ENCODE measurements at regions not wholly inside any gene's neighbourhood (a gene's known extent, or its start where the extent isn't known, plus 50 kb on each side); places are given as distances from the start of the nearest gene placed in this dataset.
"Not testable (repeated sequence)": the region's sequence is repeated elsewhere in the genome, so short reads cannot be mapped to it uniquely, and the experiment has no call there.

DNA sequence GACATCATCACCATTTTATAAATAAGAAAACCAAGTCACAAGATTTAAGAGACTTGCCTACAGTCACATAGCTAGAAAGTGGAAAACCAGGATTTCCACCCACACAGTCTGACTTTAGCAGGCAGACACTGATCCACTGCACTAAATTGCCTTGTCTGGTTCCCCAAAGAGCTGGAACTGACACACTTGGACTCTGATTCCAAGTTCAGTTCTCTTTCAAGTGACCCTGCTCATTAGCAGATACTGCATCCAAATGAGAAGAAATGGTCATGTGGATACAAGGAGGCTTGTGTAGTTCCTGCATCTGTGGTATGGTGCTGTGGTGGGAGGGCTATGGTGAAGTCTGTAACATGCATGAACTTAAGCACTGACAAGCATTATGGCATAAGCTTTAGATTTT is 180.1 kb upstream of the MKLN1 start:
- DNase-seq, result no peak

DNA sequence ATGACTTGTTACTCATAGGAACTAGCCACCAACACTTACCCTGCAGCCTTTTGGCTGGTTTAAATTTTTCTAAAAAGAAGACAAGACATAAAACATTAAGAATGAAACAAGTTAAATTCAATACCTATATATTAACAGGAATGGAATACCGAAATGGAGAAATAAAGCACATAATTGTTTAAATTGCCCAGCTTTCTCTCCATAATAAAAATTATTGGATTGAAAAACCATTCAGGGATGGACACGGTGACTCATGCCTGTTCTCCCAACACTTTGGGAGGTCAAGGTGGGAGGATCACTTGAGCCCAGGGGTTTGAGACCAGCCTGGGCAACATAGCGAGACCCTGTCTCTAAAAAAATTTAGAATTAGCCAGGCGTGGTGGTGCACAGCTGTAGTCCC is 179.4 kb upstream of the MKLN1 start:
- DNase-seq, result no peak

DNA sequence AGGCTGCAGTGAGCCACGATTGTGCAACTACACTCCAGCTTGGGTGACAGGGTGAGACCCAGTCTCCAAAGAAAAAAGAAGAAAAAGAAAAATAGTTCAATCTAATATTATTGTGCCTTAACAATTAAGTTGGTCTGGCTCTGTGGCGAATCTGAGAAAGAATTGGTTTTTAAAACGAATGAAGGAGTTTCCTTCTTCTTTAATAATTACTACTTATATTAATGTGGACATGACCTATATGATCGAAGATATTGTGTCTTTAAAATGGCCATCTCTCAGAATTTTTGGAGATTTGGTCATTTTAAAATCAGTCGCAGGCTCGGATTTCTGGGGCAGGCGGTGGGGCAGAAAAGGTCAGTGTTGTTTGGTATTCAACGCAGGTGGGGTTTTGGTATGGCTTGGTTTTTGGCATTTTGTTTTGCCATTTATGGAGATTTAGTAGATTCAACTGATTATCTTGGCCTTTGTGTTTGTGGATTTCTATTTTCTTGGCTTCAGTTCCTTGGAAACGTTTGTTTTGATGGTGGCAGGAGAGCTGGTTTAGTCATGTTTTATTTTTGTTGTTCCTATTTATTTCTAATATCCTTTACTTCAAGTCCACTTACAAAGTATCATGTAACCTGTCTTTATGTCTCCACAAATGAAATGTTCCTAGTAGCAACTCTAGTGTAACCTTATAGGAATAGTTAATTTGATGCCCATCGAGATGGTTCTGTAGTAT is 178.8 kb upstream of the MKLN1 start:
- DNase-seq, result no peak

DNA sequence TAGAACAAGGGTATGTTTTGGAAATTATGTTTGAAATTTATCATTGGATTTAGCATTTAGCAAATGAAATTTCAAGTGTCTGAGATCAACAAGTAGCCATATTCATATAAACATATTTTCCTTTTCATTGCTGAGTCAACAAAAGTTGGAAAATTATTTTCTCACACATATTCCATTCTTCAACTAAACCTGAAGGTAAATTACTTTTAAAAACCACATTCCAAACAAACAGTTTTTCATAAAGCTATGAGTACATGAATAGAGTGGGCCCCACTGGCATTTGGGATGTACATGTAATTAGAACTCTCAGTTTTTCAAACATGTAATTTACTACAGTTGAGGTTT is 178.3 kb upstream of the MKLN1 start:
- no peak for DNase-seq

DNA sequence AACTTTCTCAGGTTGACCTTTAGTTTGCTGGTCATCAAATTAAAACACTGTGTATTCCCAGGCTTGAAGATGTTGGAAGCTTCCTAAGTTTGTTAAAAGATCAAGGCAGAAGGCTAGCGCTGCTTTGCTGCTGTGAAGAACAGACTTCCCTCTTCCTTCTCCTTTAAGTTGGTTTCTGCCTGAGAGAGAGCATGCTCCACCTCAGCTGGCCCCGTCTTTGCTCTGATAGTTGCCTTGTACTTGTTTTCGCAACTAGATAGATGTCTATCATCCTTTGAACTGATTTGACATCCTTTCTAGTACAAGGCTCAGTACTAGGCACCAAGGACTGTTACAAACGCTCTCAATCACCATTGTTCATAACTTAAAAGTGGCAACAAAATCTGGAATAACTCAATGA is 177.8 kb upstream of the MKLN1 start:
- DNase-seq, result no peak

DNA sequence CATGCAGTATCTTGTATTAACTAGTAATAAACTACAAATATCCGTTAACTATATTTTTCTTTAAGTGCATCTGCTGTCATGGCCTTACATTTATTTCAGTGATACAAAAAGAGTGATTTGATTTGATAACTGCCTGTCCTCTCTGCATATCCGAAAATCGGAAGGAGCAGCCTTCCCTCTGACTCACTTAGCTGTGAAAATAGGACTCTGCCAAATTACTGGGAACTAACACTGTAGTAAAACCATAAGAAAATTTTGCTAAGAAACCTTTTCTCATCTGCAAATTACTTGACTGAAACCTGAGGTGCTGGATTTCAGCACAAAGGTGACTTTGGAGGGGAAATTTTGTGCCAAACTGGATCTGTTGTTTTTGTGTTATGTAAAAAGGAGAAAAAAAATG is 176.6 kb upstream of the MKLN1 start:
- DNase-seq, result no peak

DNA sequence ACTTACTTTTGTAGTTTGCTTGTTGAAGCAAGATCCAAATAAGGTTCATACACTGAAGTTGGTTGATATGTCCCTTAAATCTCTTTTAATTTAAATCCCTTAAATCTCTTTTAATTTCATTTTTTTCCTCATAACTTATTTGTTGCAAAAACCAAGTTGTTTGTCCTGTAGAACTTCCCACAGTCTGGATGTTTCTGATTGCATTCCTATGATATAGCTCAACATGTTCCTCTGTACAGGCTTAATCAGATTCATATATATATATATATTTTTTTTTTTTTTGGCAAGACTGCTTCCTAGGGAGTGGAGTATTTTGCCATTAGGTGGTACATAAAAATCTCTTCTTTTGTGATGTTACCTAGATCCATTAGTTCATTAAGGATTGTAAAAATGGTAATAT is 174.9 kb upstream of the MKLN1 start:
- DNase-seq, result no peak

DNA sequence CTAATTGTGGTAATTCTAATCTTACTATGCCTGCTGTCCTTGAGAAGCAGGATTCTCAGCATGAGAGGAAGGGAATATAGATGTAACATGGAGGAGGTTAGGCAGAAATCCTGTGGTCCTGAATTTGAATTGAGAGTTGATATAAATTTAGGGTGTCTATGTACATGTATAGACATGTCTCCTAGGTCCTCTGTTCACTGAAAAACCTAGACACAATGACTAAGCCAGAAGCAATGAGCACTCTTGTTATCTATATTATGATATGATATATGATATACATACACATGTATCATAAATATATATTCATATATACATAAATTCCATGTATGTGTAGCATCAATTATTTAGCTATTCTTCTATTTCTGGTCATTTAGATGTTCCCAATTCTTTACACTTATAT is 173.3 kb upstream of the MKLN1 start:
- DNase-seq, result no peak

DNA sequence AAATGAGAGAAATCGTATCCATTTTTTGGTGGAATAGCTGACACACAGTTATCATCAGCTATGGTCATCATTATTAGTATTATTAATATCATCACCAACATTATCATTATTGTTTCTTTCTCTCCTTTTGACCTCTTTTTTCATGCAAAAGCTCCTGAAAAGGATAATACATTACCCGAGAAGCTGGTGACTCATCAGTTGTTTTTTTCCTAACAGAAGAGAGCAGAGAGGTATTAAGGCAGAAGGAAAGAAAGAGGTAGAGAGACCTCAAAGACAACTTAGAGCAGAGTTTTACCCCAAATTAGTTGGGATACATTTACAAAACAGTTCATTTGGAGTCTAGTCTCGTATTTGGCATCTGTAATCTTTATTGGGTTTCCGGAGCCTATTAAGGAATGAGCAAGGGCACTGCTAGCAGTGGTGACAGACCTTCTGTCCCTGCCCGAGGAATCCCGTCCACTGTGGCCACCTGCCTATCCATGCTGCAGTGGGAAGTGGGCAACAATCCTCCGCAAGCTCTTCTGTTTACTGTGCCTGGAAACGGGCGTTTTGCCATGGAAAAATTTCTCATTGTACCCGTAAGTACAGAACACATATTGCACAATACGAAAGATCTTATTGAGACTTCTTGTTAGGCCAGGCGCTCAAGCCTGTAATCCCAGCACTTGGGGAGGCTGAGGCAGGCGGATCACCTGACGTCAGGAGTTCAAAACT is 170.0 kb upstream of the MKLN1 start:
- no peak for DNase-seq

DNA sequence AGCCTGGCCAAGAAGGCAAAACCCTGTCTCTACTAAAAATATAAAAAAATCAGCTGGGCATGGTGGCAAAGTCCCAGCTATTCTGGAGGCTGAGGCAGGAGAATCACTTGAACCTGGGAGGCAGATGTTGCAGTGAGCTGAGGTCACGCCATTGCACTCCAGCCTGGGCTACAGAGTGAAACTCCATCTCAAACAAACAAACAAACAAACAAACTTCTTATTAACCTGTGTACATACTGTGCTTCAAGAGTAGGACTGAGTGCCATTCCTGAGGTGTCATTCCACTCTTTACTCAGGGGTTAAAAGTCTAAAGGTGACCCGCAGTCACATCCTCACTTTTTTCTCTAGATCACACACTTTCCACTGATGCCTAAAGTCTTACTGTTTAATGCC is 169.4 kb upstream of the MKLN1 start:
- not testable (repeated sequence) for DNase-seq

DNA sequence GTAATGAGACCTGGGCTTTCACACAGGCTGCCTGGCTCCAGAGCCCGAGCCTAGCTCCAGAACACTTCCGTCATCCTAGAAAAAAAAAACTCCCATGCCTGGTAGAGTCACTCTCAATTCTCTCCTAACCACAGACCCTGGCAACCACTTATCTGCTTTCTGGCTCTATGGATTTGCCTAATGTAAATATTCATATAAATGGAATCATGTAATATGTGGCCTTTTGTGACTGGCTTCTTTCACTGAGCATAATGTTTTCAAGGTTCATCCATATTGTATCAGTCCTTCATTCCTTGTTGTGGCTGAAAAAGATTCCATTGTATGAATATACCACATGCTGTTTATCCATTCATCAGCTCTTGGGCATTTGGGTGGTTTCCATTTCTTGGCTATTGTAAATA is 167.7 kb upstream of the MKLN1 start:
- no peak for DNase-seq

DNA sequence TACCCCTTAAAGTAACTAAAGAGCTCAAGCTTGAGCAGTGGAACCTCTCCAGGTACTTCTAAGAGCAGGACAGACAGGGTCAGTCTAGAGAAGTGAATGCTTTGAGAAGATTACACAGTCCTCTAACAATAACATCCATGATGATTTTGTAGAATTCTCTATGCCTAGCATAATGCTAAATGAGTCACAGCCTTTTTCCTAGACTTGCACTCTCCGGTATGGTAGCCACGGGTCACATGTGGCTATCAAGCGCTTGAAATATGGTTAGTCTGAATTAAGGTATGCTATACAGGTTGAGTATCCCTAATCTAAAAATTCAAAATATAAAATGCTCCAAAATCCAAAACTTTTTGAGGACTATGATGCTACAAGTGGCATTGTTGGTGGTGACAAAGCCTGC is 166.6 kb upstream of the MKLN1 start:
- DNase-seq, result no peak

DNA sequence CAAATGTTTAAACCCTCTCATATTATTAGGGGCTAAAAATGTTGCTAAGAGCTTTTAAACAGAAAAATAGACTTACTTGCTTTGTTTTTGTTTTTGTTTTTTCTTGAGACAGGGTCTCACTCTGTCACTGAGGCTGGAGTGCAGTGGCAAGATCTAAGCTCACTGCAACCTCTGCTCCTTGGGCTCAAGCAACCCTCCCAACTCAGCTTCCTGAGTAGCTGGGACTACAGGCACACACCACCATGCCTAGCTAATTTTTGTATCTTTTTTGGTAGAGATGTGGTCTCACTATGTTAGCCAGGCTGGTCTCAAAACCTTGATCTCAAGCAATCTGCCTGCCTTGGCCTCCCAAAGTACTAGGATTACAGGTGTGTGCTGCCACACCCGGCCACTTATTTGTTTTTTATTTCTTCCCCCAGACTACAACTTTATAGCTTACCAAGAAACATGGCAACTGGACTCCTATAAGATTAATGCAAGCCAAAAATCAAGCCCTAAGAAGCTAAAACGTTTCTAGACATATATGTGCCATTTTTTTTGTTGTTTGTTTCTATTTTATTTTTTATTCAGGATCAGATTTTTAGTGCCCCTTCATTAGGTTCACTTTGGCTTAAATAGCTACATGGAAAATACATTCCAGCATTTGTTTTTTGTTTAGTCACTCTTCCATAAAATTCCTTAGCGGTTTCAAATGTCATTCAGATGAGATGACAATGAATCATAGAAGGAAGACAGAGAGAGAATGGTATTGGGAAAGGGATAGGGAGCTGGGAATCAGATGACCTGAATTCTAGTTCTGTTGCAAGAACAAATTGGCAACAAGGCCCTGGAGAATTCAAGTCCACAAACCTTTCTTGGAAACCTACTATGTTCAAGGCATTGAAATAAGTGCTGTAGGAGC is 163.4 kb upstream of the MKLN1 start:
- DNase-seq, result no peak

DNA sequence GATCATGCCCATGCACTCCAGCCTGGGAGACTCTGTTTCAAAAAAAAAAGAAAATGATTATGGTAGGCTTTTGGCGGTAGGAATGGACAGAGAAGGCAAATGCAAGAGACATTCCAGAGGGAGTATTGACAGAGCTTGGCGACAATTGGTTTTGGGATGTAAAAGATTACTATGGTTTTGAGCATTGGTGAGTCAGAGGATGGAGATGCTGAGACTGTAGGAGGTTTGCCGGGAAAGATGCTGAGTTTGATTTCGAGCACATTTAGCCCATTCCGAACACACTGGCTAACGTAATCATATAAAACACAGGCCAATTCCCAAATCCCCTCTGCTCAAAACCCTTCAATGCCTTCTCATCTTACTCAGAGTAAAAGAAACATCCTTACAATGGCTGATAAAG is 161.6 kb upstream of the MKLN1 start:
- no peak for DNase-seq

DNA sequence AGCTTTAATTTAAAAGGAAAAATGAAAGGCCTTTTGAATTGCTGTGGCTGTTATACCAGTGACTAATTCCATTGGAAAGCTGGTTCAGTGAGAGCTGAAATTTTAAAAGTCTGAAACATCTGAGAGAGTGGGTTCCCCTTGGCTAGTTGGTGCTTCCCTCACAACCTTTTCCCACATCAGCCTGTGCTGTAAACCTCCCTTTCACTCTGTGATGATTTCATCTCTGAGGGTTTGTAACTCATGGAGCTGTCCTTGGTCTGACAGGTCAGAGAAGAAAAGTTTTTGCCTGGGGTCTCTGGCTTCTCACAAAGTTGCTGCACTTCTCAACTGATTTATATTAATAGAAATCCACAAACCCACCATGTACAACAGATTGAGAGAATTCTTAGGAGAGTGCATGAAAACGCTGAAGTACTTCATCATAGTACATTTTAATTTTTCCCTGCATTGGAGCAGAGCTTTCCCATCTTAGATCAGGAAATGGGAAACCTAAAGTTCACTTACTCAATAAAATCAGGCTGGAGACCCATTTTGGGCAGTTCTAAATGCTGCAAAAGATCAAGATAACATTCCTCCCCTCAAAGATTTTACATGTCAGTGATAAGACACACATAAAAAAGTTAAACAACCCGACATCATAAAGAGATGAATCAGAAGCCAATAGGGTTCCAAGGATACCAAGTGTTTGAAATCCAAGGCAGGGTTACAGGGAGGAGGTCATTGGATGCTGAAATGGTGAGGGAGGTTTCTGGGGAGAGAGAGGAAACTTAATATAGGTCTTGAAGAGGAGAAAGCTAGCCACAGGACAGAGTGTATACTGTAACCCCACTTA is 157.0 kb upstream of the MKLN1 start:
- DNase-seq, result peak; percentile 8

DNA sequence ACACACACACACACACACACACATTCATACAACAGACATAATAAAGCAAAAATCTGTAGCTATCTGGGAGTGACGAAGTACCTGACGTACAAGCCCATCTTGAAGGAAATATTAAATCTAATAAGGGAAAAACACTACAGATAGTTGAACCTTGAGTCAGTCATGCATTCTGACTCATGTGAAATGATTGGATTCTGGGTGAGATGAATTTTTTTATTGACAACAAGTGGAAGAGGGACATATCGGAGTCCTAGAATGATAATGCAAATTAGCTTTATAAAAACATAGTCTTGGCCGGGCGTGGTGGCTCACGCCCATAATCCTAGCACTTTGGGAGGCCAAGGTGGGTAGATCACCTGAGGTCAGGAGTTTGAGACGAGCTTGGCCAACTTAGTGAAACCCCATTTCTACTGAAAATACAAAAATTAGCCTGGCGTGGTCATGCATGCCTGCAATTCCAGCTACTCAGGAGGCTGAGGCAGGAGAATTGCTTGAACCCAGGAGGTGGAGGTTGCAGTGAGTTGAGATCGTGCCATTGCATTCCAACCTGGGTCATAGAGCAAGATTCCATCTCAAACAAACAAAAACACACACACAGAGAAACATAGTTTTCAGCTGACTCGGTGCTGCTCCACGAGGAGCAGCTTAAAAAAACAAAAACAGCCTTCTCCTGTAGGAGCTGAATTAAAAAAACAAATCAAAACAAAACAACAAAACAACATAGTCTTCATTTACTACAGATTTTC is 154.4 kb upstream of the MKLN1 start:
- no peak for DNase-seq

DNA sequence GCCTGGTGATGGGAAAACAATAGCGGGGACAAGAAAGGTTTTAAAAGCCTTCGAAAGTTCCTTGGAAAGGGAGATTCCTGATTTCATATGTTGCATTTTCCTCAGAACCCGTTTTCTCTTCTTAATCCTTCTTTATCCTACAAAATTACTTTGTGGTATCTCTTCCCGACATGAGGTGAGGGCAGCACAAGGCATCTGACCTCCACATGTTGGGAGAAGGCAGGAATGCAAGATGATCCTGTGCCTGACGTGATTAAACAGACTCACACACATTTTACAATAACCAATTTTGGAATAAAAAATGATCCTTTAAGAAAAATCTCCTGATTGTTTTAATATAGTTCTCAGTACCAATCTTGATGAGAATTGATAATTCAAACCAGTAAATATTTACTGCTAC is 153.3 kb upstream of the MKLN1 start:
- DNase-seq, result no peak

DNA sequence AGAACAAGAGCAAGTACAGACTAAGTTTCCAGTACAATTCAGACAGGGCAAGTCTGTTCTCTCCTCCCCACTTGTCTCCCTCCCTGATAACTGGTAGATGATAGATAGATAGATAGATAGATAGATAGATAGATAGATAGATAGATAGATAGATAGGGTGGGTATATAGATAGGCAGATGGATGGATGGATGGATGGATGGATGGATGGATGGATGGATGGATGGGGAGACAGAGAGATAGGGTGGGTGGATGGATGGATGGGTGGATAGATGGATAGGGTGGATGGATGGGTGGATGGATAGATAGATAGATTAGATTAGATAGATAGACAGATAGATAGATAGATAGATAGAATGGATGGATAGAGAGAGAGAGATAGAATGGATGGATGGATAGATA is 152.8 kb upstream of the MKLN1 start:
- DNase-seq, result no peak

DNA sequence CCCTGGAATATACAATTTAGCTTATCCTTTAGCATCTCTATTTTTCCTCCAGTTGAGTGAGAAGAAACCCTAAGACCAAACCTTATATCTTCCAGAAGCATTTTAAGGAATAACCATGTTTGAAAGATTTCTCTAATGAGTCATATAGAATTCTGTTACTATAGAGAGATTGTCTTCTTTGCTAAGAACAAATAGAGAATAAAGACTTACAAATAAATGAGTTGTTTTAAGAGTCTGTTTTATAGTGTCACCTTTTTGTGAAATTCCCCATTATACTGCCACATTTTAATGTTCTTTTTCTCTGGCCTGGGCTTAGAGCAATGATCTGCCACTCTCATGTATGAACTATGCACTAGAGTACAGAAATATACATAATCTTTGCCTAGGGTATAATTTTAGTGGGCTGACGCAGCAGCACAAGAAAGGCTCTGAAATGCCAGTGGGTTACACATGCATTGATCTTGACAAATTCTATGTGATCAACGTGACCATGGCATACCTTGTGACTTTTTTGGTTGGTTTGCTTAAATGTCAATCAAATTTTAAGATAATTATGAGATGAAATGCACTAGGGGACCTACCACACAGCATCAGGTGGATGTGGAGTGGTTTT is 145.1 kb upstream of the MKLN1 start:
- DNase-seq, result no peak

DNA sequence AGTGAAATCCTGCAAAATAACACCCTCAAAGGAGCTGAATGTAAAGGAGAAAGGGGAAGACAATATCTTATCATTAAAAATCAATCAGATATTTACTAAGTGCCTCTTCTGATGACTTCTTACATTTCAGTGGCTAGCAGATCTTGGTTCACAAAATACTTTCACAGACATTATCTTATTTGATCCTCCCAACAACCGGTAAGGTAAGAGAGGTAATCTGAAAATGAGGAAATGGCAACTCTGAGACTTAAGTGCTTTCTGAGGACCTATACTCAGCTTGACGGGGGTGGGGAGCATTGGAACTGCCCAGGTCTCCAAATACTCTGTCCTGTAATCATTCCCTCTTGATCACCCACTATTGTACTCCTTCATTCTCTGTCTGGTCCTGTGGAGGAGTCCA is 144.6 kb upstream of the MKLN1 start:
- DNase-seq, result no peak

DNA sequence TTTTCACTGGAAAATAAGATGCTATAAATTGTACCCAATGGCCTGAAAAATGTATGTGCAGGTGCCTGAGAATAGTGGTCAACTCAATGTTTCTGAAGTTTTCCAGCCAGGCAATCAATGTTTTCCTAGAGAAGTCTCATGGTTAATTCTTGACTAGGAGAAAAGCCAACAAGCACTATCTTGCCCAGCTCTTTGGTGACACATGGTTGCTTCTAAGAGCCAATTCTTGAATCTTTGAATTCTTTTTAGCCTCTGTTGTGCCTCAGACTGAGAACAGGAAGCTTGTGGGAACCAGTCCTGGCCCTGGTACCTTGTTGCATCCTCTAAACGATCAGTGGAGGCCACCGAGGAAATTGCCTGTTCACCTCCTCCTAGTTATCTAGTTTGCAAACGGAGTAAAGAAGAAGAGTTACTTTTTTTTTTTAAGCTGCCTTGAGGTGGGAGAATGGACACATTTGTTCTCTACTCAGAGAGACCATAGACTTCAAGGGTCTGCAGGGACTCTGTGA is 144.0 kb upstream of the MKLN1 start:
- DNase-seq, result no peak

Data from left kidney (tissue), 1 donor.